ENCODE measurements at regions not wholly inside any gene's neighbourhood (a gene's known extent, or its start where the extent isn't known, plus 50 kb on each side); places are given as distances from the start of the nearest gene placed in this dataset.

GRCh38 chr18:38966841-38967240 is 1401.2 kb upstream of the CELF4 start:
- no peak for TF ChIP-seq CTCF (IDR thresholded peaks at IDR 0.05; ENCODE audit: low read depth, low read length)
- no peak for DNase-seq (ENCODE audit: low read depth in 1 of 2, low spot score in 1 of 2)
- Histone ChIP-seq H3K4me3 (no peak overlapping the region), H3K4me1 (ENCODE audit: low read depth) (no peaks in the 10 kb centered on the region), H3K27me3 (no peaks in the 10 kb centered on the region), H3K36me3 (no peaks in the 10 kb centered on the region), H3K27ac (no peak overlapping the region), H3K9me3 (ENCODE audit: low read depth) (no peaks in the 10 kb centered on the region)

- no peak for TF ChIP-seq CTCF (IDR thresholded peaks at IDR 0.05; ENCODE audit: low read depth, low read length)
Measured at GRCh38 chr18:38963943-38964660, 1398.5 kb upstream of the CELF4 start.

GRCh38 chr18:38961880-38962279 is 1396.3 kb upstream of the CELF4 start:
- no peak for DNase-seq (ENCODE audit: low read depth in 1 of 2, low spot score in 1 of 2)
- no peak for TF ChIP-seq CTCF (IDR thresholded peaks at IDR 0.05; ENCODE audit: low read depth, low read length)
- Histone ChIP-seq H3K4me3 (no peak overlapping the region), H3K9me3 (ENCODE audit: low read depth) (no peaks in the 10 kb centered on the region), H3K27me3 (no peaks in the 10 kb centered on the region), H3K4me1 (ENCODE audit: low read depth) (no peaks in the 10 kb centered on the region), H3K27ac (no peak overlapping the region), H3K36me3 (no peaks in the 10 kb centered on the region)

More at GRCh38 chr18:38963943-38964660, 1398.5 kb upstream of the CELF4 start:
- DNase-seq (ENCODE audit: low read depth in 1 of 2, low spot score in 1 of 2), result no peak
- no peaks in the 10 kb centered on the region for H3K9me3 ChIP-seq (ENCODE audit: low read depth)
- H3K36me3 ChIP-seq, result no peaks in the 10 kb centered on the region
- H3K27ac ChIP-seq, result no peak overlapping the region
- H3K4me1 ChIP-seq (ENCODE audit: low read depth), result no peaks in the 10 kb centered on the region
- no peak overlapping the region for H3K4me3 ChIP-seq
- H3K27me3 ChIP-seq, result no peaks in the 10 kb centered on the region

GRCh38 chr18:38957736-38958135 is 1392.1 kb upstream of the CELF4 start:
- TF ChIP-seq CTCF (IDR thresholded peaks at IDR 0.05; ENCODE audit: low read depth, low read length), result no peak
- Histone ChIP-seq H3K27me3 (no peaks in the 10 kb centered on the region), H3K27ac (no peak overlapping the region), H3K9me3 (ENCODE audit: low read depth) (no peaks in the 10 kb centered on the region), H3K4me3 (no peak overlapping the region), H3K36me3 (no peaks in the 10 kb centered on the region), H3K4me1 (ENCODE audit: low read depth) (no peaks in the 10 kb centered on the region)
- DNase-seq (ENCODE audit: low read depth in 1 of 2, low spot score in 1 of 2), result no peak

- TF ChIP-seq CTCF (IDR thresholded peaks at IDR 0.05; ENCODE audit: low read depth, low read length), result no peak
- Histone ChIP-seq H3K4me3 (no peak overlapping the region), H3K27me3 (no peaks in the 10 kb centered on the region), H3K36me3 (no peaks in the 10 kb centered on the region), H3K9me3 (ENCODE audit: low read depth) (no peaks in the 10 kb centered on the region), H3K27ac (no peak overlapping the region), H3K4me1 (ENCODE audit: low read depth) (no peaks in the 10 kb centered on the region)
- DNase-seq (ENCODE audit: low read depth in 1 of 2, low spot score in 1 of 2), result no peak
Measured at GRCh38 chr18:38956068-38956467, 1390.5 kb upstream of the CELF4 start.

All from cardiac muscle cell (in vitro differentiated cells and primary cell).